SW 1271 (cell line): ENCODE measurements at regions not wholly inside any gene's neighbourhood (a gene's known extent, or its start where the extent isn't known, plus 50 kb on each side); places are given as distances from the start of the nearest gene placed in this dataset.
"Not testable (repeated sequence)": the region's sequence is repeated elsewhere in the genome, so short reads cannot be mapped to it uniquely, and the experiment has no call there.

ENCODE experiments used
- DNase-seq, 2 experiments: peaks; one replicate each; lab custom pipeline; 2025; lab: John Stamatoyannopoulos, UW

GRCh38 chr4:22630161-22630975 lies 62.4 kb upstream of the GBA3 start:
- not testable (repeated sequence) for DNase-seq

- DNase-seq = not testable (repeated sequence)
Measured at GRCh38 chr4:22631167-22631566, 61.6 kb upstream of the GBA3 start.

- DNase-seq = no peak
Measured at GRCh38 chr4:22634541-22635181, 58.1 kb upstream of the GBA3 start.

GRCh38 chr4:22635182-22635549 lies 57.6 kb upstream of the GBA3 start:
- DNase-seq = not testable (repeated sequence)

GRCh38 chr4:22635692-22636091 lies 57.0 kb upstream of the GBA3 start:
- DNase-seq = no peak

- no peak for DNase-seq
Measured at GRCh38 chr4:22637306-22637705, 55.4 kb upstream of the GBA3 start.
